ENCODE measurements at regions not wholly inside any gene's neighbourhood (a gene's known extent, or its start where the extent isn't known, plus 50 kb on each side); places are given as distances from the start of the nearest gene placed in this dataset.
A peak's percentile ranks its signal among the peaks of the same experiment; 100 is the strongest.

GRCh38 chr5:38207343-38207742 is 51.0 kb upstream of the EGFLAM start:
- no peak for DNase-seq

GRCh38 chr5:38202741-38203140 is 55.6 kb upstream of the EGFLAM start:
- DNase-seq, result no peak

GRCh38 chr5:38200872-38201557 is 57.3 kb upstream of the EGFLAM start:
- no peak for DNase-seq

GRCh38 chr5:38197118-38197517 is 61.2 kb upstream of the EGFLAM start:
- DNase-seq, result no peak

GRCh38 chr5:38193015-38193581 is 65.3 kb upstream of the EGFLAM start:
- peak; percentile 57 for DNase-seq

- no peak for DNase-seq
Measured at GRCh38 chr5:38191693-38192092, 66.7 kb upstream of the EGFLAM start.

GRCh38 chr5:38190111-38190510 is 68.2 kb upstream of the EGFLAM start:
- no peak for DNase-seq

- DNase-seq, result no peak
Measured at GRCh38 chr5:38189081-38189504, 69.3 kb upstream of the EGFLAM start.

GRCh38 chr5:38188591-38188990 is 69.8 kb upstream of the EGFLAM start:
- DNase-seq, result no peak

GRCh38 chr5:38187532-38187931 is 70.8 kb upstream of the EGFLAM start:
- DNase-seq, result no peak

GRCh38 chr5:38184627-38185026 is 73.7 kb upstream of the EGFLAM start:
- no peak for DNase-seq

GRCh38 chr5:38182991-38183390 is 75.4 kb upstream of the EGFLAM start:
- no peak for DNase-seq

- DNase-seq, result no peak
Measured at GRCh38 chr5:38168029-38168428, 90.3 kb upstream of the EGFLAM start.

GRCh38 chr5:38167562-38167996 is 90.8 kb upstream of the EGFLAM start:
- DNase-seq, result no peak

GRCh38 chr5:38166832-38167231 is 91.5 kb upstream of the EGFLAM start:
- DNase-seq, result no peak

GRCh38 chr5:38165435-38165834 is 92.9 kb upstream of the EGFLAM start:
- no peak for DNase-seq

GRCh38 chr5:38164776-38165399 is 93.5 kb upstream of the EGFLAM start:
- DNase-seq, result no peak

- DNase-seq, result no peak
Measured at GRCh38 chr5:38163636-38164237, 94.6 kb upstream of the EGFLAM start.

- DNase-seq, result no peak
Measured at GRCh38 chr5:38162625-38163024, 95.7 kb upstream of the EGFLAM start.

- no peak for DNase-seq
Measured at GRCh38 chr5:38157024-38157423, 101.3 kb upstream of the EGFLAM start.

- DNase-seq, result no peak
Measured at GRCh38 chr5:38154615-38155204, 103.6 kb upstream of the EGFLAM start.

- no peak for DNase-seq
Measured at GRCh38 chr5:38151878-38152277, 106.5 kb upstream of the EGFLAM start.

GRCh38 chr5:38149815-38150195 is 108.6 kb upstream of the EGFLAM start:
- DNase-seq, result no peak

All from stimulated activated CD4-positive, alpha-beta T cell treated with anti-CD3 and anti-CD28 coated beads, Interleukin-1b, Interleukin-23, amount 100 ng/mL, for 48 hours (primary cell).